IPS-20b (cell line): ENCODE measurements at regions not wholly inside any gene's neighbourhood (a gene's known extent, or its start where the extent isn't known, plus 50 kb on each side); places are given as distances from the start of the nearest gene placed in this dataset.

Source experiments
- H3K27ac ChIP-seq: one replicate; pipeline ENCODE4 v1.5.1; 2013; ENCODE audit warnings: low read length
- H3K27me3 ChIP-seq: 2 replicates; pipeline ENCODE4 v1.6.1; 2013; ENCODE audit warnings: mild to moderate bottlenecking, low read length, inconsistent platforms; ENCODE audit not compliant: insufficient read depth
- H3K36me3 ChIP-seq: 2 replicates; pipeline ENCODE4 v1.6.1; 2013; ENCODE audit warnings: low read depth, mild to moderate bottlenecking, inconsistent platforms, low read length, moderate library complexity; ENCODE audit not compliant: insufficient read depth
- H3K4me1 ChIP-seq: 2 replicates; pipeline ENCODE4 v1.6.1; 2013; ENCODE audit warnings: mild to moderate bottlenecking, control low read depth, inconsistent platforms, low read length, moderate library complexity; ENCODE audit not compliant: insufficient read depth
- H3K4me3 ChIP-seq: 2 replicates; pipeline ENCODE4 v1.5.1; 2013; ENCODE audit warnings: mild to moderate bottlenecking, low read length, inconsistent platforms
- H3K9ac ChIP-seq: 2 replicates; pipeline ENCODE4 v1.6.1; 2013; ENCODE audit warnings: low read depth, mild to moderate bottlenecking, inconsistent platforms, low read length, moderate library complexity
- H3K9me3 ChIP-seq: 2 replicates; pipeline ENCODE4 v1.6.1; 2013; ENCODE audit warnings: mild to moderate bottlenecking, low read depth, low read length, inconsistent platforms; ENCODE audit not compliant: insufficient read depth

DNA sequence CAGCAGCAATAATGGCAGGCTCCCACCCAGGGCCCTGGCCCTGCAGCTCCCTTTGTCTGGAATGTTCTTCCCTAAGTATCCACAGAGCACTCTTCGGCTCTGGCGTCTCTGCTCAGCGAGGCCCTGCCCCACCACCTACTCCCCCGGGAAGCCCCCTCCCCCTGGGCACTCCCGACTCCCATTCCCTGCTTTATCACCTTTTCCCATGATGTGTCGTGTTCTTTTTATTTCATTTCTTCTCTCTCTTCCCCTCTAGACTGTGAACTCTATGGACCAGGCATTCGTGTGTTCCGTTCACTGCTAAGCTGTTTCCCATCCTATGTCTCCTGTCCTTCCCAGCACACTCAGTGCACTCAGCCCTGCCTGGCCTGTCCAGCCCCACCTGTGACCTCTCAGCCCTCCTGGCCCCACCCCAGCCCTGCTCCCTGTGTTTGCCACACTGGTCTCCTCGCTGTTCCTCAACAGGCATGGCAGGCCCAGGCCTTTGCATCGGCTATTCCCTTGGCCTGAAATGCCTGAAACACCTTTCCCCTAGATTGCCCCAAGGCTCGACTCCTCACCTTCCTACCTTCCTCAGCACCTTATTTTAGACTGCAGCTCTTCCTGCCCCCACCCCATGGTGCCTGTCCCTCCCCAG is 107.4 kb downstream of the TPRA1 start:
- H3K27ac ChIP-seq = no peak overlapping the region
- no peaks in the 10 kb centered on the region for H3K9me3 ChIP-seq
- H3K9ac ChIP-seq = no peak overlapping the region
- H3K4me3 ChIP-seq = no peak overlapping the region
- peaks cover 4% of the 10 kb centered on the region; the same call in 1 of the 2 replicates for H3K4me1 ChIP-seq
- no peaks in the 10 kb centered on the region for H3K36me3 ChIP-seq
- no peaks in the 10 kb centered on the region for H3K27me3 ChIP-seq

DNA sequence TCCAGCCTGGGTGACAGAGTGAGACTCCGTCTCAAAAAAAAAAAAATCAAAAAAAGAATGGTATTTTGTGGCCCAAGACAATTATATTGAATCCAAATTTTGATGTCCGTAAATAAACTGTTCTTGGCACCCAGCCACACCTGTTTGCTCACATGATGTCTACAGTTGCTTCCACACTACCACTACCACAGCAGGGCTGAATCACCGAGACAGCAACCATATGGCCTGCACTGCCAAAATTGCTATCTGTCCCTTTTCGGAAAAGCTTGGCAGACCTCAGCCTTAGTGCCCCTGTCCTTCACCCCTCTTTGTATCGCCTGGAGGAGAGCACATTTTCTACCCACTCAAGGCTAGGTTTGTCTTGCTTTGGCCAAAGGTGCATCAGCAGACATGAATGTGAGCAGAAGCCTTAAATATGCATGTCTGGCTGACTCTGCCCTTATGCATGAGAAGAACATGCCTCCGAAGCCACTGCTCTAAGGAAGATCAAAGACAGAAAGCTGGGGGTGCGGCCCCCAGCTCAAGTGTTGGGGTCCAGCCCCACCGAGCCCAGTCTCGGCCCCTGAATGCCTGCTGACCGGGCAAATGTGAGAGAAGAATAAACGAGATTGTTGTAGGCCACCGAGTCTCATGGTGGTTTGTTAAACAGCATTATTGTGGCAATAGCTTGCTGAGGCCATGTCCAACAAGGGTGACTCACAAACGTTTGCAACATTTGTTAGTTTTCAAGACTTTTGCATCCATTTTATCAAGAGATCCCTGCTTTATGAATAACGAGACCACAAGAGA is 108.1 kb downstream of the TPRA1 start:
- no peaks in the 10 kb centered on the region for H3K36me3 ChIP-seq
- H3K4me3 ChIP-seq = no peak overlapping the region
- no peaks in the 10 kb centered on the region for H3K27me3 ChIP-seq
- H3K27ac ChIP-seq = no peak overlapping the region
- H3K4me1 ChIP-seq = peaks cover 4% of the 10 kb centered on the region; the same call in 1 of the 2 replicates
- H3K9me3 ChIP-seq = no peaks in the 10 kb centered on the region
- H3K9ac ChIP-seq = no peak overlapping the region

DNA sequence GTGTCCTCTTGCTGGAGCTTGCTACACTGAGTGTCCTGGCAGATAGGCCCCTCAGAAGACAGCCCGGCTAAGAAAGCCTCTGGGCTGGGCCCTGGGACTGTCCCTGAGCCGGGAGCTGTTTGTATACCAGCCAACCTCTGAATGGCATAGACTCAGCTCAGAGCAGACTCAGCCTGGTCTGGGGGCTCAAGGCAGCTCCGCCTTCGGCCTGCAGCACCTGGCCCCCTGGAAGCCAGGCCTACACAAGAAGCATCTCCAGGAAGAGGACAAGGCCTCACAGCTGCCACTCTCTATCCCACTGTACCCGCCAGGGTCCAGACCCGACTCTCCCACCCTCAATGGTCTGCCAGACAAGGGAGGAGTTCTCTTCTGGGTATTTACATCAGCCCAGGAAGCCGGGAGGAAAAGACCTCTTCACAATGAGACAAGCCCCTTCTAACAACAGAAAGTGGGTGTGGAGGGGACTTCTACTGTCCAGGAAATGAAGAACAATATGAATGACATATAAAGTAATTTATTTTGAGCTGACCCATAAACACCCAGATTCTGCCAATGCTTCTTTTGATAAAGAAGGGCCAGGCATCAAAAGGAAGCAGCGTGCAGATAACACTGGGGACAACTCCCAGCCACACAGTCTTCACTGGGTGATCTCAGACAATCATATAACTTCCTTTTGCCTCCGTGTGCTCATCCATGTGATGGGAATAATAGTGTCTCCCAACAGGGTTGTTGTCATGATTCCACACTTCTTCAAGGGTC is 110.2 kb downstream of the TPRA1 start:
- Histone ChIP-seq H3K27ac (no peak overlapping the region), H3K36me3 (no peaks in the 10 kb centered on the region), H3K27me3 (no peaks in the 10 kb centered on the region), H3K4me1 (peaks cover 4% of the 10 kb centered on the region; the same call in 1 of the 2 replicates), H3K9me3 (no peaks in the 10 kb centered on the region), H3K9ac (no peak overlapping the region), H3K4me3 (no peak overlapping the region)

DNA sequence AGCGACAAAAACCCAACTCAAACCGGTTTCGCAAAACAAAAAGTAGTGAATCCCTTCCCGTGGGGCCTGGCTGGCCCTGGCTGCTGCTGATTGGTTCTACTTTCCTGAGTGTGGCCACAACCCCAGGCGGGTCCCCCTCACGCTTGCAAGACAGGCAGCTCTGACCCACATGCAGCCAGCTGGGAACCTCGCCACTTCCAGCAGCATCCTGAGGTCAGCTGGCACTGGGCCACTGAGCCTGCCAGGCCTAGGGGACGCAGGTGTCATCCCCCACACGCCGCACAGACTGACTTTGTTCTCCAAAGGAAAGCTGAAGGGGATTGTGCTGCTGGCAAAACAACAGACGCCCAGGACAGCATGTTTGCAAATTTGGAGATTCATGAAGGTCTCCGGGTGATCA is 111.1 kb downstream of the TPRA1 start:
- Histone ChIP-seq H3K36me3 (no peaks in the 10 kb centered on the region), H3K9ac (no peak overlapping the region), H3K4me3 (no peak overlapping the region), H3K27ac (no peak overlapping the region), H3K9me3 (no peaks in the 10 kb centered on the region), H3K27me3 (no peaks in the 10 kb centered on the region), H3K4me1 (peaks cover 4% of the 10 kb centered on the region; the same call in 1 of the 2 replicates)

DNA sequence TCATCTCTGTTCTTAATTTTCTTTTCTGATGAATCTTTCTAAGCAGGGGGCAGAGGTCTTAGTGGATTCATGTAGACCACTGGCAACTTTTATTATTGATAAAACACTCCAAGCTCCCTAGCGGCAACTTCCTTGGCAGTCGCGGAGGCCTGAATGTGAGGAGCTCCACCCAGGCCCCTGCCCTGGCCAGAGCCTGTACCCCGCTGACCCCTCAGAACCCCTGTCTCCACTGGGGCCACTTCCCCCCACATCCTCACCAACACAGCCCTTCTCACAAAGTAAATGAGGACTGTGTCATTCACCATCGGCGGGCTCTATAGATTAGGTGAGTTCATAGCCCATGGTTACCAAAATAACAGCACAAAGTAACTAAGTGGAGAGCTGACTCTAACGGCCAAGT is 111.6 kb downstream of the TPRA1 start:
- Histone ChIP-seq H3K4me3 (no peak overlapping the region), H3K4me1 (peaks cover 4% of the 10 kb centered on the region; the same call in 1 of the 2 replicates), H3K9ac (no peak overlapping the region), H3K27ac (no peak overlapping the region), H3K9me3 (no peaks in the 10 kb centered on the region), H3K36me3 (no peaks in the 10 kb centered on the region), H3K27me3 (no peaks in the 10 kb centered on the region)

DNA sequence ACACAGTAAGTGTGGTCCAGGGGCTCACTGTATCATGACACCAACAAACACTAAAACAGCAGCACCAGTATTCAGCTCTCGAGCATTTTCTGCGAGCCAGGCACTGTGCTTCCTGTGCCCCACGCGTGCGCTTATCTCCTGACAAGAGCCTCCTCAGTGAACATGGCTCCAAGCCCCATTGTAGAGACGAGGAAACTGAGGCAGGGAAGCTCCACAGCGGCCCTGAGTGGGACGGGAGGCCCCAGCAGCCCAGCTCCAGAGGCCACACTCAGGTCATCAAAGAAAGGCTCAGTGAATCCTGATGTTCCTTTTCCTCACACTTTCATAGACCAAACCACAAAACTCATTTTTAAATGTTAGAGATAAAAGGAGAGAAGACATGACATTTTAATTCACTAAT is 113.1 kb downstream of the TPRA1 start:
- Histone ChIP-seq H3K4me3 (no peak overlapping the region), H3K9me3 (no peaks in the 10 kb centered on the region), H3K9ac (no peak overlapping the region), H3K4me1 (peaks cover 4% of the 10 kb centered on the region; the same call in 1 of the 2 replicates), H3K27ac (no peak overlapping the region), H3K27me3 (no peaks in the 10 kb centered on the region), H3K36me3 (no peaks in the 10 kb centered on the region)

DNA sequence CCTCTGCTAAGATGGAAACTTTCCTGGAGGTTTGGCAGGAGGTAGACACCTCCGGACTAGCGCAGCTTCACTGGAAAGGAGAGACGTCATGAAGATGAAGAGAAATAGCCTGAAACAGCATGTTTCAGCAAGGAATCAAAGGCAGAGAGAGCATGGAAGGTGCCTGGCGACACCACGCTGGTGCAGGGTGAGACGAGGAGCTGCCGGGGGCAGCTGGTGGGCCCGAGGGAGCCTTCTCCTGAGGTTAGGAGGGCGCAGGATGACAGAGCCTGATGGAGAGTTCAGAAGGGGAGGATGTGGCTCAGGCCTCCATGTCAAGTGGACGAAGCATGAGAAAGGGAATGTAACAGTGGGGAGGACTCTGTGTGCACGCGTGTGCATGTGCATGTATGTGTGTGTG is 113.6 kb downstream of the TPRA1 start:
- peaks cover 4% of the 10 kb centered on the region; the same call in 1 of the 2 replicates for H3K4me1 ChIP-seq
- H3K27me3 ChIP-seq = no peaks in the 10 kb centered on the region
- H3K36me3 ChIP-seq = no peaks in the 10 kb centered on the region
- no peak overlapping the region for H3K27ac ChIP-seq
- no peak overlapping the region for H3K4me3 ChIP-seq
- H3K9me3 ChIP-seq = no peaks in the 10 kb centered on the region
- no peak overlapping the region for H3K9ac ChIP-seq

DNA sequence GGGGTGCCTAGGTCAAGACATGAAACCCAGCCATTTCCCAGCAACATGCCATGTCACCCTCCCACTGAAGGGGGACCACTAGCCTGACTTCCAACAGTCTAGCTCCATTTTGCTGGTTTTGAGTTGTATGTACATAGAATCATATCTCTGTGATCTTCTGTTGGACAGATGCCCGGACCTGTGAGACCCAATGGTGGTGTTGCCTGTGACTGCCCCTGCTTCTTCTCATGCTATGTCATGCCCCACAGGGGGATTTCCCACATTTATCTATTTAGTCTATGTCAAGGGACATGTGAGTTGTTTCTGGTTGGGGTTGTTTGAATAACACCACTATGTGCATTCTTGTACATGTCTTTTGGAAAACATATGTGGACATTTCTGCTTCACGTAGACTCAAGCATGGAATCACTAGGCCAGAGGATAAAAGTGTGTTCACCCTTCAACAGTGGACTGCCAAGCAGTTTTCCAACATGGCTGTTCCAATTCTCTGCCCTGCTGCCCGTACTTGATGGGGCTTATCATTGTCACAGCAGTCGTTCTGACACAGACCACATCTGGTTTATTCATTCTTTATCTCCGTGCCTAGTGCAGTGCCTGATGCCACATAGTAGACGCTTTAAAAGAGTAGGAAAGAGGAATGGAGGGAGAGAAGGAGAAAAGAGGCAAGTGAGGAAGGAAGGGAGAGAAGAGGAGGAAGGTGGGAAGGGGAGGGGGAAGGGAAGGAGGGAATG is 114.4 kb downstream of the TPRA1 start:
- Histone ChIP-seq H3K9me3 (no peaks in the 10 kb centered on the region), H3K36me3 (no peaks in the 10 kb centered on the region), H3K9ac (no peak overlapping the region), H3K4me3 (no peak overlapping the region), H3K27ac (no peak overlapping the region), H3K4me1 (peaks cover 4% of the 10 kb centered on the region; the same call in 1 of the 2 replicates), H3K27me3 (no peaks in the 10 kb centered on the region)

DNA sequence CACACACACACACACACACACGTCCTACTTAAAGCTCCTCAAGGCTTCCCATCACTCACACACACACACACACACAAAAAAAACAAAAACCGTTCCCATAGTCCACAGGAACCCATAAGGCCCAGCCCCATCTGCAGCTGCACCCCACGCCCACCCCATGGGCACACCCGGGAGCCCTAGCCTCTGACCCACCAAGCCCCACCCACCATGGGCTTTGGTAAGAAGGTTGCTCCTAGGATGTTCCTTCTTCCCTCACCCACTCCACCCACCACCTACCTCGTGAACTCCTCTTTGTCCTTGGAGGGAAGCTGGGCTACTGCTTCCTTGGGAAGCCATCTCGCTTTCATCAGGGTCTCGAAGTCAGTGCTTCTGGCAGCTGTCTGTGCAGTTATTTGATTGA is 115.1 kb downstream of the TPRA1 start:
- Histone ChIP-seq H3K9ac (no peak overlapping the region), H3K36me3 (no peaks in the 10 kb centered on the region), H3K4me1 (peaks cover 4% of the 10 kb centered on the region; the same call in 1 of the 2 replicates), H3K9me3 (no peaks in the 10 kb centered on the region), H3K27me3 (no peaks in the 10 kb centered on the region), H3K4me3 (no peak overlapping the region), H3K27ac (no peak overlapping the region)

DNA sequence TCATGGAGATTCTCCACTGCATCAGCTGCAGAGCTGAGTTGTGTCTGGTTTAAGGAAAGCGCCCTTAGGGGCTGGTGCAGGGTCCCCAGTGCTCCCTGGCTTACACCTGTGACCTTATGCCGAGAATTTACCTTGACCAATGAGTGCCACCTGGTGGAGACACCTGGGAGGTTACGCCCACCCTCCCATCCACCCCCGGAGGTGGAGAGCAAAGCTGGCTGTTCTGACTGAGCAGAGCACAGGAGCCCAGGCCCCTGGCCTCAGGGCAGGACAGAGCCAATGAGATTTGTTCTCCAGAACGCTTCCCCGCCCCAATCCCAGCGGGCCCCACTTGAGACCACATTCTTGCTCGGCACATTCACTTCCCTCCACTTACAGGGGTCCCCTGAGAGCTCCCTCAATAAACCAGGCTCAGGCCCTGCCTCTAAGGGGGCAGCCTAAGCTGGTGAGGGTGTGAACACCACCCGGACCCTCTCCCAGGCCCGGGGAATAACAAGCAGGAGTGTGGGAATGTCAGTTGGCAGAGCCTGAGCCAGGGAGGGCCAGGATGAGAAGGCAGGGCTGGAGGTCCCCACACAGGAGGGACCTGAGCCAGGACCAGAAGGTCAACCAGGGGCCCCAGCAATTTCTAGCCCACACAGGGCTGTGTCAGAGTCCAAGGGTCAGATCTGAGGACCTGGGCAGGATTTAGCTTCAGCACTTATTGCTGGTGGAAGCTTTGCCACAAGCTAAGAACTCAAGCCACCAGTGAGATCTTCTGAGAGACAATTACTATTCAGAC is 117.1 kb downstream of the TPRA1 start:
- no peak overlapping the region for H3K9ac ChIP-seq
- no peak overlapping the region for H3K4me3 ChIP-seq
- no peaks in the 10 kb centered on the region for H3K9me3 ChIP-seq
- no peaks in the 10 kb centered on the region for H3K27me3 ChIP-seq
- no peaks in the 10 kb centered on the region for H3K4me1 ChIP-seq
- H3K36me3 ChIP-seq = no peaks in the 10 kb centered on the region
- H3K27ac ChIP-seq = no peak overlapping the region

DNA sequence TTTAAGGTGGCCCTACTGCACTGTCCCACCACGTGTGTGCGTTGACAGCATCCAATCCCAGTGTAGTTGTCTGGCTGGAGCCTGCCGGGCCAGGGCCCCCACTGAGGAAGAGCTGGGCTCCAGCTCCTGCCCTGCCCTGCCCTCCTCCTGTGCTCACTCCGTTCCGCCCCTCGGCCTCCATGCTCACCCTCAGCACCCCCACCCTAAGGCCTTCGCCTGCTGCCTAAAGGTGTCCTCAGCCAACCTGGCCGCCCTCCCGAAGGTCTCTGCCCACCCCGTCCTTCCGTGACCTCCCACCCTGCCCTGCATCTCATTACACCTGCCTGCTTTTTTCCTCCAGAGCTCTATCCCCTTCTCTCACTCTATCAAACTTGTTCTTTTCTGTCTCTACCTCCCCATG is 118.0 kb downstream of the TPRA1 start:
- no peaks in the 10 kb centered on the region for H3K36me3 ChIP-seq
- H3K9me3 ChIP-seq = no peaks in the 10 kb centered on the region
- no peak overlapping the region for H3K9ac ChIP-seq
- no peak overlapping the region for H3K4me3 ChIP-seq
- H3K4me1 ChIP-seq = no peaks in the 10 kb centered on the region
- no peaks in the 10 kb centered on the region for H3K27me3 ChIP-seq
- no peak overlapping the region for H3K27ac ChIP-seq
